Hematopoietic multipotent progenitor cell (in vitro differentiated cells): ENCODE measurements at regions not wholly inside any gene's neighbourhood (a gene's known extent, or its start where the extent isn't known, plus 50 kb on each side); places are given as distances from the start of the nearest gene placed in this dataset.
A peak's percentile ranks its signal among the peaks of the same experiment; 100 is the strongest.

ENCODE experiments used
- small RNA-seq: library from RNA; depleted of rRNA; stranded (forward); fragments of <200 nt; gene quantifications from one replicate; pipeline ENCODE3, GENCODE V24; 2012

Small RNA genes lying in the stretch of these regions (small RNA-seq; reads per million reads assigned to genes)
- 0.68 reads per million, percentile 7 among the genes with 10 or more reads in this experiment for gene MIR187
